ENCODE measurements at regions not wholly inside any gene's neighbourhood (a gene's known extent, or its start where the extent isn't known, plus 50 kb on each side); places are given as distances from the start of the nearest gene placed in this dataset.

DNA sequence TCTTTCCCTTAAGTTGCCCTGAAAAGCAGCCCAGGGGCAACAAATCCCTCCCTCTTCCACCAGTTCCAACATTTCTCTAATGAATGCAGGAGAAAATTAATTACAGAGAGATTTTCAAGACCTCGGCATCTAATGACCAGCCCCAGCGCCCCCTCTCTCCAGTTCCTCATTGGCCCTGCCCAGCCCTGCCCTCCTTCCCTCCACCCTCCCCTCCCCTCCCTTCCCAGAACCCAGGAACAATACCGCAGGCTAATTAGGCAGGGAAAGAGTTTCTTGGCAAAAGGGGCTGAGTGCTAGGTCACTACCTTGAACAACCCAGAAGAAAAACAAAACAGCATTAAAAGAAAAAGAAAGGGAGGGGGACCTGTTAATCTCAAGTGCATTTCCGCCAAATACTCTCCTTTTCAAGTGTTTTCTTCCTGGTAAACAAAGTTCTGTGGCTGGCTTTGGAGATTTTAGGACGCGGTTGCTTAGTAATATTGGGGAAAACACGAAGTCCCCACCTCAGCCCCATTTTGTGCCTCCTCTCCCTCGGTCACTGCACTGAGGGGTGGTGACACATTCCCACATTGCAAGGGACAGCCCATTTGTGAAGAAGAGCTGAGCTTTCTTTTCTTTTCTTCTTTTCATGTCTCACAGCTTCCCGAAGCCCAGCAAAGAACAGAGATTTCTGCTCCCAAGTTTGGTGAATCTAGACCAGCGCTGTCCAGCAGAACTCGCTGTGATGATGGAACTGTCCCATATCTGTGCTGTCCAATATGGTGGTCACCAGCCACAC, 215.4 kb downstream of the SOX9 start:
- TF ChIP-seq, protein P1, sequence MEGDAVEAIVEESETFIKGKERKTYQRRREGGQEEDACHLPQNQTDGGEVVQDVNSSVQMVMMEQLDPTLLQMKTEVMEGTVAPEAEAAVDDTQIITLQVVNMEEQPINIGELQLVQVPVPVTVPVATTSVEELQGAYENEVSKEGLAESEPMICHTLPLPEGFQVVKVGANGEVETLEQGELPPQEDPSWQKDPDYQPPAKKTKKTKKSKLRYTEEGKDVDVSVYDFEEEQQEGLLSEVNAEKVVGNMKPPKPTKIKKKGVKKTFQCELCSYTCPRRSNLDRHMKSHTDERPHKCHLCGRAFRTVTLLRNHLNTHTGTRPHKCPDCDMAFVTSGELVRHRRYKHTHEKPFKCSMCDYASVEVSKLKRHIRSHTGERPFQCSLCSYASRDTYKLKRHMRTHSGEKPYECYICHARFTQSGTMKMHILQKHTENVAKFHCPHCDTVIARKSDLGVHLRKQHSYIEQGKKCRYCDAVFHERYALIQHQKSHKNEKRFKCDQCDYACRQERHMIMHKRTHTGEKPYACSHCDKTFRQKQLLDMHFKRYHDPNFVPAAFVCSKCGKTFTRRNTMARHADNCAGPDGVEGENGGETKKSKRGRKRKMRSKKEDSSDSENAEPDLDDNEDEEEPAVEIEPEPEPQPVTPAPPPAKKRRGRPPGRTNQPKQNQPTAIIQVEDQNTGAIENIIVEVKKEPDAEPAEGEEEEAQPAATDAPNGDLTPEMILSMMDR (IDR thresholded peaks at IDR 0.05), result no peak

GRCh38 chr17:72336804-72337070, 215.9 kb downstream of the SOX9 start:
- no peak overlapping the region for H3K4me3 Mint-ChIP-seq
- no peaks in the 10 kb centered on the region for H3K4me1 Mint-ChIP-seq (ENCODE audit: low read depth)
- POLR2A ChIA-PET, result no interaction called here
- CTCF ChIA-PET, result no interaction called here
- H3K9me3 Mint-ChIP-seq, result no peaks in the 10 kb centered on the region
- H3K36me3 Mint-ChIP-seq (ENCODE audit: low read depth), result no peaks in the 10 kb centered on the region
- DNase-seq, result no peak
- intact Hi-C loops (cut with micrococcal nuclease), result no loop called here
- ATAC-seq, result no peak
- peaks cover 13% of the 10 kb centered on the region for H3K27me3 Mint-ChIP-seq
- H3K27ac Mint-ChIP-seq, result no peak overlapping the region
- TF ChIP-seq, protein P1 (IDR thresholded peaks at IDR 0.05), result no peak

More for the DNA sequence above, 215.4 kb downstream of the SOX9 start:
- no peak for ATAC-seq
- Mint-ChIP-seq H3K4me3 (no peak overlapping the region), H3K36me3 (ENCODE audit: low read depth) (no peaks in the 10 kb centered on the region), H3K9me3 (no peaks in the 10 kb centered on the region), H3K27me3 (peaks cover 13% of the 10 kb centered on the region), H3K27ac (no peak overlapping the region), H3K4me1 (ENCODE audit: low read depth) (no peaks in the 10 kb centered on the region)
- CTCF ChIA-PET, result no interaction called here
- POLR2A ChIA-PET, result no interaction called here
- DNase-seq, result no peak
- intact Hi-C loops (cut with micrococcal nuclease), result no loop called here

DNA sequence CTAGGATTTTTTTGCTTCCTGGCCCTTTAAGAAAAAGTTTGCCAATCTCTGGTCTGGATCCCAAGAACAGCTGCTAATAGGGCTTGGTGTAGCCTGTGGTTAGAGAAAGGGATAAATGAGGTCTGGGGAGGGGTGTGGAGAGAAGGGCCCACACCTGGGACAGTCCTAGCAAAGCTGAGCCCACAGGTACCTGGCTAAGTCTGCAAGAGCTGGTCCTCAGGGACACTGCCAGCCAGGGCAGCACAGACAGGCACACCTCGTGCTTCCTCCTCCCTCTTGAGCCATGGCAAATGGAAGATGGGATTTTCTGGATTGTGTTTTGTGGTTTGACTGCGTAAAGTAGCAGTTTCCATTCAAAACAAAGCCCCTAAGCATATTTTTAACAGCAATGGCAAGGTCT, 217.5 kb downstream of the SOX9 start:
- intact Hi-C loops (cut with micrococcal nuclease), result no loop called here
- Mint-ChIP-seq H3K4me3 (no peak overlapping the region), H3K9me3 (no peaks in the 10 kb centered on the region), H3K4me1 (ENCODE audit: low read depth) (no peaks in the 10 kb centered on the region), H3K36me3 (ENCODE audit: low read depth) (no peaks in the 10 kb centered on the region), H3K27me3 (peaks cover 15% of the 10 kb centered on the region), H3K27ac (no peak overlapping the region)
- CTCF ChIA-PET, result no interaction called here
- no peak for ATAC-seq
- POLR2A ChIA-PET, result no interaction called here
- TF ChIP-seq, protein P1 (IDR thresholded peaks at IDR 0.05), result no peak
- no peak for DNase-seq

- Mint-ChIP-seq H3K36me3 (ENCODE audit: low read depth) (no peaks in the 10 kb centered on the region), H3K27me3 (peaks cover 15% of the 10 kb centered on the region), H3K27ac (no peak overlapping the region), H3K4me1 (ENCODE audit: low read depth) (no peaks in the 10 kb centered on the region), H3K9me3 (no peaks in the 10 kb centered on the region), H3K4me3 (no peak overlapping the region)
- DNase-seq, result no peak
- CTCF ChIA-PET, result no interaction called here
- intact Hi-C loops (cut with micrococcal nuclease), result no loop called here
- no peak for ATAC-seq
- POLR2A ChIA-PET, result no interaction called here
- TF ChIP-seq, protein P1 (IDR thresholded peaks at IDR 0.05), result no peak
Measured at GRCh38 chr17:72338847-72339790, 218.3 kb downstream of the SOX9 start.

GRCh38 chr17:72340836-72341235, 220.0 kb downstream of the SOX9 start:
- no peak for DNase-seq
- Mint-ChIP-seq H3K4me1 (ENCODE audit: low read depth) (no peaks in the 10 kb centered on the region), H3K9me3 (no peaks in the 10 kb centered on the region), H3K36me3 (ENCODE audit: low read depth) (no peaks in the 10 kb centered on the region), H3K27me3 (peaks cover 15% of the 10 kb centered on the region), H3K27ac (no peak overlapping the region), H3K4me3 (no peak overlapping the region)
- no peak for ATAC-seq
- intact Hi-C loops (cut with micrococcal nuclease), result no loop called here
- TF ChIP-seq, protein P1 (IDR thresholded peaks at IDR 0.05), result no peak
- POLR2A ChIA-PET, result no interaction called here
- CTCF ChIA-PET, result no interaction called here

All from activated CD8-positive, alpha-beta T cell treated with anti-CD3 and anti-CD28 coated beads for 36 hours (primary cell).